ENCODE measurements at regions not wholly inside any gene's neighbourhood (a gene's known extent, or its start where the extent isn't known, plus 50 kb on each side); places are given as distances from the start of the nearest gene placed in this dataset.
"Not testable (repeated sequence)": the region's sequence is repeated elsewhere in the genome, so short reads cannot be mapped to it uniquely, and the experiment has no call there.

GRCh38 chr15:100721758-100722550, 119.6 kb downstream of the ASB7 start:
- no peak for DNase-seq

GRCh38 chr15:100722551-100723314, 120.3 kb downstream of the ASB7 start:
- DNase-seq: no peak

- no peak for DNase-seq
These were observed 121.0 kb downstream of the ASB7 start for GRCh38 chr15:100723315-100723801.

GRCh38 chr15:100725121-100726069, 123.0 kb downstream of the ASB7 start:
- DNase-seq: no peak

- no peak for DNase-seq
These were observed 123.7 kb downstream of the ASB7 start for GRCh38 chr15:100726070-100726420.

- DNase-seq: no peak
These were observed 124.2 kb downstream of the ASB7 start for GRCh38 chr15:100726421-100727190.

- DNase-seq: no peak
These were observed 125.0 kb downstream of the ASB7 start for GRCh38 chr15:100727291-100727851.

GRCh38 chr15:100728371-100729201, 126.2 kb downstream of the ASB7 start:
- no peak for DNase-seq

GRCh38 chr15:100729461-100729860, 127.1 kb downstream of the ASB7 start:
- DNase-seq: no peak

GRCh38 chr15:100730129-100730528, 127.7 kb downstream of the ASB7 start:
- DNase-seq: no peak

- no peak for DNase-seq
These were observed 128.4 kb downstream of the ASB7 start for GRCh38 chr15:100730655-100731266.

GRCh38 chr15:100731267-100732152, 129.1 kb downstream of the ASB7 start:
- DNase-seq: no peak

GRCh38 chr15:100732211-100733055, 130.0 kb downstream of the ASB7 start:
- DNase-seq: no peak

GRCh38 chr15:100733101-100733842, 130.9 kb downstream of the ASB7 start:
- DNase-seq: no peak

- DNase-seq: not testable (repeated sequence)
These were observed 131.4 kb downstream of the ASB7 start for GRCh38 chr15:100733843-100734185.

GRCh38 chr15:100734586-100734985, 132.2 kb downstream of the ASB7 start:
- DNase-seq: no peak

GRCh38 chr15:100735129-100736053, 133.0 kb downstream of the ASB7 start:
- no peak for DNase-seq
